GM12874 (cell line): ENCODE measurements at regions not wholly inside any gene's neighbourhood (a gene's known extent, or its start where the extent isn't known, plus 50 kb on each side); places are given as distances from the start of the nearest gene placed in this dataset.

ENCODE experiments used
- TF ChIP-seq, protein P1 (sequence below): IDR thresholded peaks from 2 replicates; pipeline ENCODE4 v1.5.1; 2011; ENCODE audit warnings: low read depth, mild to moderate bottlenecking, control low read depth, low read length, moderate library complexity; ENCODE audit not compliant: insufficient read depth

DNA sequence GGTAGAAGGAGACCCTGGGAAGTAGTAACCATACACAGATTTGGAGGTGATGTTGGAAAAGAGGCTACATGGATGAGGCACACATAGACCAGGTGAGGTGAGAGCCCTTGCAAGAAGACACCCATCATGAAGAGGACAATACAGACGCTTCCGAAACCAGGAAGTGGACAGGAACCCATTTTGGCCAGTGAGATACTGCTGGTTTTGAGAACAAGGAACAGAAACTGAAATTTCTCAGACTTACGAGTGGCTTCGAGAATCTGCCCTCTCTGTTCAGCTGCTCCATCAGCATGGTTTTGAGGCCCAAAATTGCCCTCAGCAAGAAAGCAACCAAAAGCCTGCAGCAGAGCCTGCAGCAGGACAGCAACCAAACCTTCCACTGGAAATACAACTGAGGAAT is 479.1 kb upstream of the NRXN1 start:
- TF ChIP-seq, protein P1, sequence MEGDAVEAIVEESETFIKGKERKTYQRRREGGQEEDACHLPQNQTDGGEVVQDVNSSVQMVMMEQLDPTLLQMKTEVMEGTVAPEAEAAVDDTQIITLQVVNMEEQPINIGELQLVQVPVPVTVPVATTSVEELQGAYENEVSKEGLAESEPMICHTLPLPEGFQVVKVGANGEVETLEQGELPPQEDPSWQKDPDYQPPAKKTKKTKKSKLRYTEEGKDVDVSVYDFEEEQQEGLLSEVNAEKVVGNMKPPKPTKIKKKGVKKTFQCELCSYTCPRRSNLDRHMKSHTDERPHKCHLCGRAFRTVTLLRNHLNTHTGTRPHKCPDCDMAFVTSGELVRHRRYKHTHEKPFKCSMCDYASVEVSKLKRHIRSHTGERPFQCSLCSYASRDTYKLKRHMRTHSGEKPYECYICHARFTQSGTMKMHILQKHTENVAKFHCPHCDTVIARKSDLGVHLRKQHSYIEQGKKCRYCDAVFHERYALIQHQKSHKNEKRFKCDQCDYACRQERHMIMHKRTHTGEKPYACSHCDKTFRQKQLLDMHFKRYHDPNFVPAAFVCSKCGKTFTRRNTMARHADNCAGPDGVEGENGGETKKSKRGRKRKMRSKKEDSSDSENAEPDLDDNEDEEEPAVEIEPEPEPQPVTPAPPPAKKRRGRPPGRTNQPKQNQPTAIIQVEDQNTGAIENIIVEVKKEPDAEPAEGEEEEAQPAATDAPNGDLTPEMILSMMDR, result no peak

DNA sequence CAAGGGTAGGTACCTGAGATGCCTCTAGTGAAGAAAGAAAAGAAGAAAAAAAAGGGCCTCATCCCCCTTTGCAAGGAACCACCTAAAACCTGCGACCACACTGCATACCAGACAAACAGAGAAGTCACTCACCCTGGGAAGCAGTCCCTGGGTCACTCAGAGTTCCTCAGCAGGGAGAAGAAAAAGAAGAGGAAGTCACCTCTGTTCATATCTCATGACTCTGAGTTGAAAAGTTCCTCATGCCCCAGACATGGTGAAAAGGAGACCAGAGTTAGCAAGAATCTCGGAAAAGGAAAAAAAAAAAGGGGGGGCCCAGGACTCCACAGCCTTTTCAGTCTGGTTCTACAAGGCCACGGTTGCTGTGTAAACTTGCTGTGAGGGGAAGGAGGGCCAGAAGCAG is 478.4 kb upstream of the NRXN1 start:
- TF ChIP-seq, protein P1, result no peak

DNA sequence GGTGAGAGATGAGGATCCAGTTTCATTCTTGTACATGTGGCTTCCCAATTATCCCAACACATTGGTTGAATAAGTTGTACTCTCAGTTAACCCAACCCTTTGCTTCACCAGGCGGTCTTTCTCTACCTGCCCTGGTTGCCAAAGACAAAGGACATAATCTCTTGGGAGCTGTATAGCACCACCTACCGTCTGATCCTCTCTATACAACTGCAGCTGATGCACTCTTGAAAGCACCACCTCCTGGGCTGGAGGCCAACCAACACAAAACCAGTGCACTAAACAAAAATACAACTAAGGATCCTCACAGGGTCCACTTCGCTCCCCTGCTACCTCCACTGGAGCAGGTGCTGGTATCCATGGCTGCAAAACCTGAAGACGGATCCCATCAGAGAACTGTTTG is 473.6 kb upstream of the NRXN1 start:
- TF ChIP-seq, protein P1, result no peak

DNA sequence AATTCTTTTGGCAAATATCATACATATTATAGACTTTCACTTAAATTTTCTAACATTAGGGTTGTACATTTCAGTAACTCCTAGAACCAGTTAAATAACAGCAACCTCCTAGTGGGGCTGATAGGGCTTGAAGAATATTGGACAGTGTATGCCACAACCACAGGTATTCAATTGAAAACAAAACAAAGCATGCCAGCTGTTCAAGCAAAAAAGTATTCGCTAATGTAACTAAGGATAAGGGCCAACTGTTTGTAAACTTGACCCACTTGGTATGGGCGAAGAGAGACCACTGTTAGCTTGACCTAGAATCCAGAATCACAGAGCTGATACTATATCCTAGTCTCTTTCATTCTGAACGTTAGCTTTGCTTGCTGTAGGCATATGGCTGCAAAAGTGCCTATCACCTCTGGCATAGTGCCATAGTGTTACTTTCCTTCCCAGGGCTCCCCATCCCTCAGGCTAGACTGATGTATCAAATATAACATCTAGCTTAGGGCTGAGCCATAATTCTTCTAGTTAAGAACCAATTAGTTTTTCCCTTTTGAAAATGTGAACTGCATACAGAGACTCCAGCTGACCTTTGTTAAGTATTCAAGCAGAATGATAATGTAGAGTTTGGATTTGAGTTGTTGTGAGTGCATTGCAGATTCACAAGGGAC is 458.8 kb upstream of the NRXN1 start:
- TF ChIP-seq, protein P1, result no peak

DNA sequence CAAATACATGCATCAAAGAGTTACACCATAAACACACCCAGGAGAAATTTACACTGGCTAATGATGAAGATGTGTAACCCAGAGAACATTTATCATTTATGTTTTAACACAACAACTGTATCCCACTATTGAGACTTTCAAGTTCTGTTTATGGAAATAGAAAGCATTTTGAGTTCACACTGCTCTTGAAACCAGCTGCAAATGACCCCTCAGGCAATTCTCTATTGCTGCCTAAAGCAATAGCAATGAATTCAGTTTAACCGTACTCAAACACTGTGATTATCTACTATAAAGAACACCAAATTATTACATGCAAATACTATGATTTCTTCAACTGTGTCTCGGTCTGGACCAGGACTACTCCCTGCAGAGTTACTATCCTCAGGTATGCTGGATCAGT is 452.7 kb upstream of the NRXN1 start:
- TF ChIP-seq, protein P1, result no peak

DNA sequence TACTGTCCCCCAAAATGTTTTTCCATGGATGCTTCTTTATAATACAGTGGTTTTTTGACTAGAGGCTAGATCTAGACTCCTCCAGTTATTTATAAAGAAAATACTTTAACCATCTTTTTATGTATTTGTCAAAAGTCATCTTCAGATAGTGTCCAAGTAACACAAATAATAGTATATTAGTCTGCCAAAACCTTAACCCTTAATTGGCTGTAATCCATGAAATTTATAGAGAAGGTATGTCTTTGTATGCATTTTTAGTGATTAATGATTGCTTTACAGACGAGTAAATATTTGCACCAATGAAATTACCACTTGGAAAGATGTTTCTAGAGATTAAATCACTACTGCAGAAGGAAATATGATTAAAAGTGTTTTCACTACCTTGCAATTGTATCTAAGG is 451.8 kb upstream of the NRXN1 start:
- TF ChIP-seq, protein P1, result no peak

DNA sequence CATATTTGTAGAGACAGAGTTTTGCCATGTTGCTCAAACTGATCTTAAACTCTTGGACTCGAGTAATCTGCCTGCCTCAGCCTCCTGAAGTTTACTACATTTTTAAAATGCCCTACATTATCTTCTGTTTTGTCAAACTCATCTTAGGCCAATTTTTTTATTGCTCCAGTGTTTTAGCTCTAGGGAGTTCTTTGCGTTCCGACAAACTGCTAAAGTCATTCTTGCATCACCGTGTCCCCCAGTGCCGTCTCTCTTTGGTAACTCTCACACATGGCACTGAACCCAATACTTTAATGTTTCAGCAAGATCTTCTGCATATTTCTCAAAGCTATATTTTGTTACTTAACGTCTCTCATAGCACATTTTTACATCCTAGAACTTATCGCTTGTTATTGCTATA is 440.9 kb upstream of the NRXN1 start:
- TF ChIP-seq, protein P1, result no peak
